ENCODE measurements at regions not wholly inside any gene's neighbourhood (a gene's known extent, or its start where the extent isn't known, plus 50 kb on each side); places are given as distances from the start of the nearest gene placed in this dataset.
"Not testable (repeated sequence)": the region's sequence is repeated elsewhere in the genome, so short reads cannot be mapped to it uniquely, and the experiment has no call there.

- not testable (repeated sequence) for DNase-seq
Observed at GRCh38 chr17:30731210-30732132, 93.0 kb downstream of the CRLF3 start.

GRCh38 chr17:30730837-30731209, 93.7 kb downstream of the CRLF3 start:
- DNase-seq, result not testable (repeated sequence)

- not testable (repeated sequence) for DNase-seq
Observed at GRCh38 chr17:30730171-30730836, 94.2 kb downstream of the CRLF3 start.

GRCh38 chr17:30729471-30730170, 94.9 kb downstream of the CRLF3 start:
- not testable (repeated sequence) for DNase-seq

GRCh38 chr17:30727517-30727916, 97.0 kb downstream of the CRLF3 start:
- not testable (repeated sequence) for DNase-seq

- DNase-seq, result not testable (repeated sequence)
Observed at GRCh38 chr17:30726734-30727133, 97.8 kb downstream of the CRLF3 start.

- DNase-seq, result not testable (repeated sequence)
Observed at GRCh38 chr17:30726310-30726709, 98.2 kb downstream of the CRLF3 start.

- DNase-seq, result not testable (repeated sequence)
Observed at GRCh38 chr17:30724034-30724650, 100.3 kb downstream of the CRLF3 start.

- not testable (repeated sequence) for DNase-seq
Observed at GRCh38 chr17:30722114-30722780, 102.2 kb downstream of the CRLF3 start.

- not testable (repeated sequence) for DNase-seq
Observed at GRCh38 chr17:30720971-30721370, 103.5 kb downstream of the CRLF3 start.

- no peak for DNase-seq
Observed at GRCh38 chr17:30720013-30720471, 104.5 kb downstream of the CRLF3 start.

- not testable (repeated sequence) for DNase-seq
Observed at GRCh38 chr17:30719131-30719973, 105.1 kb downstream of the CRLF3 start.

GRCh38 chr17:30718691-30719090, 105.8 kb downstream of the CRLF3 start:
- not testable (repeated sequence) for DNase-seq

GRCh38 chr17:30718099-30718447, 106.4 kb downstream of the CRLF3 start:
- DNase-seq, result not testable (repeated sequence)

- DNase-seq, result no peak
Observed at GRCh38 chr17:30717291-30718098, 107.0 kb downstream of the CRLF3 start.

- no peak for DNase-seq
Observed at GRCh38 chr17:30716461-30717290, 107.8 kb downstream of the CRLF3 start.

GRCh38 chr17:30714825-30715622, 109.5 kb downstream of the CRLF3 start:
- DNase-seq, result not testable (repeated sequence)

GRCh38 chr17:30713805-30714204, 110.7 kb downstream of the CRLF3 start:
- DNase-seq, result not testable (repeated sequence)

Measured in 8988T (cell line).